Suprapubic skin (tissue), 4 donors: ENCODE measurements at regions not wholly inside any gene's neighbourhood (a gene's known extent, or its start where the extent isn't known, plus 50 kb on each side); places are given as distances from the start of the nearest gene placed in this dataset.

ENCODE experiments used
- CTCF ChIP-seq, 2 donors: fragments of 200-600 bp in 1 of 2; fragments of 450-650 bp in 1 of 2; sonication (generic) in 1 of 2; IDR thresholded peaks; one replicate each; pipeline ENCODE4 v1.5.1; 2016 to 2019; ENCODE audit warnings: antibody characterized with exemption in 2 of 2, mild to moderate bottlenecking in 1 of 2, moderate library complexity in 1 of 2
- POLR2A ChIP-seq, 2 donors: fragments of 450-650 bp; IDR thresholded peaks; one replicate each; pipeline ENCODE4 v1.6.1; 2017; ENCODE audit warnings: antibody characterized with exemption in 2 of 2, mild to moderate bottlenecking in 2 of 2, moderate library complexity in 2 of 2
- POLR2AphosphoS5 ChIP-seq, 3 donors: sonication (generic); formaldehyde crosslinking; IDR thresholded peaks; one replicate each; pipeline ENCODE4 v1.6.1; 2017; ENCODE audit warnings: antibody characterized with exemption in 3 of 3

GRCh38 chr21:25005388-25005787 lies 601.9 kb downstream of the MRPL39 start:
- TF ChIP-seq CTCF (IDR thresholded peaks at IDR 0.05): no peak
- no peak for TF ChIP-seq POLR2A (IDR thresholded peaks at IDR 0.05)
- no peak for TF ChIP-seq POLR2AphosphoS5 (IDR thresholded peaks at IDR 0.05)
